Neural cell (in vitro differentiated cells): ENCODE measurements at regions not wholly inside any gene's neighbourhood (a gene's known extent, or its start where the extent isn't known, plus 50 kb on each side); places are given as distances from the start of the nearest gene placed in this dataset.

Experiments
- H2AFZ ChIP-seq: fragments of 200-600, 300-800 bp; sonication (generic), shearing (Covaris generic); 2 replicates; pipeline ENCODE4 v1.6.0; 2014; ENCODE audit warnings: low read depth, mild to moderate bottlenecking, antibody characterized with exemption, low read length, moderate library complexity
- H3F3A ChIP-seq: fragments of 200-600 bp; shearing (Covaris generic); 2 replicates; pipeline ENCODE4 v1.6.1; 2016; ENCODE audit warnings: mild to moderate bottlenecking, moderate library complexity, mixed read lengths, antibody characterized with exemption, low read length; ENCODE audit not compliant: insufficient read depth, poor library complexity, severe bottlenecking
- H3K27ac ChIP-seq: fragments of 200-600, 300-800 bp; sonication (generic), shearing (Covaris generic); 2 replicates; pipeline ENCODE4 v1.5.1; 2014; ENCODE audit warnings: mild to moderate bottlenecking, low read length, moderate library complexity
- H3K27me3 ChIP-seq: fragments of 300-800, 200-600 bp; sonication (generic), shearing (Covaris generic); 2 replicates; pipeline ENCODE4 v1.6.0; 2014; ENCODE audit warnings: mild to moderate bottlenecking, low read depth, low read length, moderate library complexity; ENCODE audit not compliant: insufficient read depth
- H3K36me3 ChIP-seq: fragments of 300-800, 200-600 bp; sonication (generic), shearing (Covaris generic); 2 replicates; pipeline ENCODE4 v1.5.1; 2014; ENCODE audit warnings: mild to moderate bottlenecking, antibody characterized with exemption, low read length, moderate library complexity; ENCODE audit not compliant: insufficient read depth
- H3K4me2 ChIP-seq: fragments of 300-800, 200-600 bp; sonication (generic), shearing (Covaris generic); 2 replicates; pipeline ENCODE4 v1.6.0; 2014; ENCODE audit warnings: mild to moderate bottlenecking, low read length
- H3K4me3 ChIP-seq: fragments of 300-800, 200-600 bp; sonication (generic), shearing (Covaris generic); 2 replicates; pipeline ENCODE4 v1.5.1; 2014; ENCODE audit warnings: mild to moderate bottlenecking, low read length, moderate library complexity
- H3K79me2 ChIP-seq: fragments of 200-600 bp; shearing (Covaris generic); replicated peaks from 2 replicates; pipeline ENCODE4 v1.6.0; 2014; ENCODE audit warnings: mild to moderate bottlenecking, low read length, moderate library complexity; ENCODE audit not compliant: insufficient read depth
- H3K9ac ChIP-seq: fragments of 300-800, 200-600 bp; sonication (generic), shearing (Covaris generic); 2 replicates; pipeline ENCODE4 v1.6.1; 2016; ENCODE audit warnings: mild to moderate bottlenecking, low read length, mixed read lengths
- H3K9me2 ChIP-seq: fragments of 200-600 bp; shearing (Covaris generic); 2 replicates; pipeline ENCODE4 v1.6.1; 2016; ENCODE audit warnings: mild to moderate bottlenecking, low read length, mixed read lengths; ENCODE audit not compliant: insufficient read depth
- H3K9me3 ChIP-seq: fragments of 200-600, 300-800 bp; sonication (generic), shearing (Covaris generic); 2 replicates; pipeline ENCODE4 v1.6.1; 2016; ENCODE audit warnings: mild to moderate bottlenecking, mixed run types, low read length, moderate library complexity, mixed read lengths
- H4K20me1 ChIP-seq: fragments of 200-600 bp; shearing (Covaris generic); 2 replicates; pipeline ENCODE4 v1.6.1; 2016; ENCODE audit warnings: mild to moderate bottlenecking, mixed run types; ENCODE audit not compliant: insufficient read depth
- CTCF ChIP-seq: fragments of 450-650 bp; IDR thresholded peaks from 2 replicates; pipeline ENCODE4 v1.5.1; 2014; ENCODE audit warnings: antibody characterized with exemption, mild to moderate bottlenecking, moderate library complexity; ENCODE audit not compliant: poor library complexity, severe bottlenecking
- EP300 ChIP-seq: fragments of 450-650 bp; conservative IDR thresholded peaks from 2 replicates; pipeline ENCODE4 v1.6.1; 2014; ENCODE audit warnings: antibody characterized with exemption, mild to moderate bottlenecking, moderate library complexity; ENCODE audit not compliant: poor library complexity, severe bottlenecking
- EZH2 ChIP-seq: fragments of 200-600, 300-800 bp; shearing (Covaris generic), sonication (generic); IDR thresholded peaks from 2 replicates; pipeline ENCODE4 v1.6.1; 2014; ENCODE audit warnings: antibody characterized with exemption, low read length, borderline replicate concordance, mild to moderate bottlenecking; ENCODE audit not compliant: insufficient read depth, poor library complexity, severe bottlenecking
- MXI1 ChIP-seq: fragments of 450-650 bp; conservative IDR thresholded peaks from 2 replicates; pipeline ENCODE4 v1.6.1; 2014; ENCODE audit warnings: antibody characterized with exemption, mild to moderate bottlenecking; ENCODE audit not compliant: poor library complexity, severe bottlenecking
- POLR2AphosphoS5 ChIP-seq: IDR thresholded peaks from 2 replicates; pipeline ENCODE4 v1.6.1; 2012
- RAD21 ChIP-seq: fragments of 450-650 bp; conservative IDR thresholded peaks from 2 replicates; pipeline ENCODE4 v1.6.1; 2014; ENCODE audit warnings: antibody characterized with exemption, mild to moderate bottlenecking, moderate library complexity
- SMC3 ChIP-seq: fragments of 450-650 bp; conservative IDR thresholded peaks from 2 replicates; pipeline ENCODE4 v1.6.1; 2014; ENCODE audit warnings: antibody characterized with exemption, mild to moderate bottlenecking, moderate library complexity; ENCODE audit not compliant: poor library complexity
- TAF1 ChIP-seq: IDR thresholded peaks from 2 replicates; pipeline ENCODE4 v1.6.1; 2012; ENCODE audit warnings: low read depth
- TF ChIP-seq, protein P1 (sequence below): IDR thresholded peaks from 2 replicates; pipeline ENCODE4 v1.6.1; 2012; ENCODE audit warnings: borderline replicate concordance

DNA sequence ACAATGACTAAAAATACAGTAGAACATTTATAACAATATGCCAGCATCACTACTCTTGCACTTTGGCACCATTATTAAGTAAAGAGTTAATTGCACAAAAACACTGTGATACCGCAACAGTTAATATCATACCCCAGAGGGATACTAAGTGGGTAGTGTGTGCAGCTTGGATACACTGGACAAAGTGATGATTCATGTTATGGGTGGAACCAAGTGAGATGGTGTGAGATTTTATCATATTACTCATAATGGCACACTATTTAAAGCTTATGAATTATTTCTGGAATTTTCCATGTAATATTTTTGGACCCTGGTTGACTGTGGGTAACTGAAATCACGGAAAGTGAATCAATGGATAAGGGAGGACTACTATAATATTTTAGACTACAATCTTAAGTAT lies 265.3 kb downstream of the PCDH18 start:
- H3K9ac ChIP-seq = no peak overlapping the region
- TF ChIP-seq CTCF (no peak), SMC3 (no peak), RAD21 (no peak), MXI1 (no peak), EZH2 (no peak), TAF1 (no peak), EP300 (no peak)
- TF ChIP-seq, protein P1, sequence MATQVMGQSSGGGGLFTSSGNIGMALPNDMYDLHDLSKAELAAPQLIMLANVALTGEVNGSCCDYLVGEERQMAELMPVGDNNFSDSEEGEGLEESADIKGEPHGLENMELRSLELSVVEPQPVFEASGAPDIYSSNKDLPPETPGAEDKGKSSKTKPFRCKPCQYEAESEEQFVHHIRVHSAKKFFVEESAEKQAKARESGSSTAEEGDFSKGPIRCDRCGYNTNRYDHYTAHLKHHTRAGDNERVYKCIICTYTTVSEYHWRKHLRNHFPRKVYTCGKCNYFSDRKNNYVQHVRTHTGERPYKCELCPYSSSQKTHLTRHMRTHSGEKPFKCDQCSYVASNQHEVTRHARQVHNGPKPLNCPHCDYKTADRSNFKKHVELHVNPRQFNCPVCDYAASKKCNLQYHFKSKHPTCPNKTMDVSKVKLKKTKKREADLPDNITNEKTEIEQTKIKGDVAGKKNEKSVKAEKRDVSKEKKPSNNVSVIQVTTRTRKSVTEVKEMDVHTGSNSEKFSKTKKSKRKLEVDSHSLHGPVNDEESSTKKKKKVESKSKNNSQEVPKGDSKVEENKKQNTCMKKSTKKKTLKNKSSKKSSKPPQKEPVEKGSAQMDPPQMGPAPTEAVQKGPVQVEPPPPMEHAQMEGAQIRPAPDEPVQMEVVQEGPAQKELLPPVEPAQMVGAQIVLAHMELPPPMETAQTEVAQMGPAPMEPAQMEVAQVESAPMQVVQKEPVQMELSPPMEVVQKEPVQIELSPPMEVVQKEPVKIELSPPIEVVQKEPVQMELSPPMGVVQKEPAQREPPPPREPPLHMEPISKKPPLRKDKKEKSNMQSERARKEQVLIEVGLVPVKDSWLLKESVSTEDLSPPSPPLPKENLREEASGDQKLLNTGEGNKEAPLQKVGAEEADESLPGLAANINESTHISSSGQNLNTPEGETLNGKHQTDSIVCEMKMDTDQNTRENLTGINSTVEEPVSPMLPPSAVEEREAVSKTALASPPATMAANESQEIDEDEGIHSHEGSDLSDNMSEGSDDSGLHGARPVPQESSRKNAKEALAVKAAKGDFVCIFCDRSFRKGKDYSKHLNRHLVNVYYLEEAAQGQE = no peak
- H3K4me2 ChIP-seq = no peak overlapping the region
- H3K9me3 ChIP-seq = no peaks in the 10 kb centered on the region
- no peak overlapping the region for H3K4me3 ChIP-seq
- no peaks in the 10 kb centered on the region for H3K36me3 ChIP-seq
- no peaks in the 10 kb centered on the region for H3K9me2 ChIP-seq
- no peaks in the 10 kb centered on the region for H3F3A ChIP-seq
- H3K27me3 ChIP-seq = no peaks in the 10 kb centered on the region
- H3K27ac ChIP-seq = no peak overlapping the region
- H4K20me1 ChIP-seq = no peaks in the 10 kb centered on the region
- no peaks in the 10 kb centered on the region for H3K79me2 ChIP-seq
- H2AFZ ChIP-seq = no peak overlapping the region

- Histone ChIP-seq H3K27me3 (no peaks in the 10 kb centered on the region), H3K9me3 (no peaks in the 10 kb centered on the region), H3K36me3 (no peaks in the 10 kb centered on the region), H2AFZ (no peak overlapping the region), H3K79me2 (no peaks in the 10 kb centered on the region), H3K9ac (no peak overlapping the region), H3K4me3 (no peak overlapping the region), H3K9me2 (no peaks in the 10 kb centered on the region), H3K27ac (no peak overlapping the region), H4K20me1 (no peaks in the 10 kb centered on the region), H3F3A (no peaks in the 10 kb centered on the region), H3K4me2 (no peak overlapping the region)
- no peak for TF ChIP-seq MXI1
- TF ChIP-seq SMC3 = no peak
Measured at GRCh38 chr4:137266511-137266910, 265.8 kb downstream of the PCDH18 start.

GRCh38 chr4:137263206-137263605 lies 269.1 kb downstream of the PCDH18 start:
- H3K36me3 ChIP-seq = no peaks in the 10 kb centered on the region
- no peaks in the 10 kb centered on the region for H4K20me1 ChIP-seq
- no peak overlapping the region for H3K27ac ChIP-seq
- TF ChIP-seq EP300 = no peak
- TF ChIP-seq POLR2AphosphoS5 = no peak
- no peak for TF ChIP-seq TAF1
- TF ChIP-seq, protein P1 = no peak
- no peak for TF ChIP-seq CTCF
- no peak for TF ChIP-seq RAD21
- TF ChIP-seq SMC3 = no peak
- TF ChIP-seq MXI1 = no peak
- TF ChIP-seq EZH2 = no peak
- H3K27me3 ChIP-seq = no peaks in the 10 kb centered on the region
- H3K79me2 ChIP-seq = no peaks in the 10 kb centered on the region
- no peaks in the 10 kb centered on the region for H3K9me2 ChIP-seq
- H2AFZ ChIP-seq = no peak overlapping the region
- no peaks in the 10 kb centered on the region for H3K9me3 ChIP-seq
- H3K9ac ChIP-seq = no peak overlapping the region
- H3K4me3 ChIP-seq = no peak overlapping the region
- H3K4me2 ChIP-seq = no peak overlapping the region
- H3F3A ChIP-seq = no peaks in the 10 kb centered on the region
